HG03457 (cell line): ENCODE measurements at regions not wholly inside any gene's neighbourhood (a gene's known extent, or its start where the extent isn't known, plus 50 kb on each side); places are given as distances from the start of the nearest gene placed in this dataset.

Experiments
- ATAC-seq: cut with Tn5 transposase; IDR thresholded peaks from one replicate; pipeline ENCODE4 v1.9.1; 2021; ENCODE audit warnings: moderate number of reproducible peaks; ENCODE audit not compliant: unreplicated experiment

GRCh38 chr9:118165451-118165850, 461.2 kb downstream of the TLR4 start:
- ATAC-seq, result no peak

- no peak for ATAC-seq
Measured at GRCh38 chr9:118170032-118170955, 466.1 kb downstream of the TLR4 start.

GRCh38 chr9:118177241-118177640, 473.0 kb downstream of the TLR4 start:
- no peak for ATAC-seq

GRCh38 chr9:118183576-118183975, 479.4 kb downstream of the TLR4 start:
- ATAC-seq, result no peak

- no peak for ATAC-seq
Measured at GRCh38 chr9:118187408-118187807, 483.2 kb downstream of the TLR4 start.

GRCh38 chr9:118189615-118190014, 485.4 kb downstream of the TLR4 start:
- ATAC-seq, result no peak

GRCh38 chr9:118192807-118193206, 488.6 kb downstream of the TLR4 start:
- ATAC-seq, result no peak

- ATAC-seq, result no peak
Measured at GRCh38 chr9:118209343-118209742, 505.1 kb downstream of the TLR4 start.

GRCh38 chr9:118215549-118215948, 511.3 kb downstream of the TLR4 start:
- no peak for ATAC-seq

GRCh38 chr9:118222375-118222774, 518.2 kb downstream of the TLR4 start:
- ATAC-seq, result no peak

- ATAC-seq, result no peak
Measured at GRCh38 chr9:118223111-118223510, 518.9 kb downstream of the TLR4 start.

GRCh38 chr9:118230329-118230728, 526.1 kb downstream of the TLR4 start:
- no peak for ATAC-seq

GRCh38 chr9:118236625-118237024, 532.4 kb downstream of the TLR4 start:
- no peak for ATAC-seq

GRCh38 chr9:118238139-118238538, 533.9 kb downstream of the TLR4 start:
- ATAC-seq, result no peak

GRCh38 chr9:118252027-118252426, 547.8 kb downstream of the TLR4 start:
- no peak for ATAC-seq

GRCh38 chr9:118262191-118262590, 558.0 kb downstream of the TLR4 start:
- no peak for ATAC-seq

- no peak for ATAC-seq
Measured at GRCh38 chr9:118263949-118264348, 559.7 kb downstream of the TLR4 start.

- no peak for ATAC-seq
Measured at GRCh38 chr9:118268046-118268445, 563.8 kb downstream of the TLR4 start.

- no peak for ATAC-seq
Measured at GRCh38 chr9:118269623-118270022, 565.4 kb downstream of the TLR4 start.

- no peak for ATAC-seq
Measured at GRCh38 chr9:118271331-118271730, 567.1 kb downstream of the TLR4 start.

- ATAC-seq, result no peak
Measured at GRCh38 chr9:118271936-118272335, 567.7 kb downstream of the TLR4 start.

- no peak for ATAC-seq
Measured at GRCh38 chr9:118273048-118273447, 568.8 kb downstream of the TLR4 start.

GRCh38 chr9:118276784-118277183, 572.6 kb downstream of the TLR4 start:
- ATAC-seq, result no peak
